ENCODE measurements at regions not wholly inside any gene's neighbourhood (a gene's known extent, or its start where the extent isn't known, plus 50 kb on each side); places are given as distances from the start of the nearest gene placed in this dataset.

GRCh38 chr6:71725126-71725470 is 161.3 kb upstream of the RIMS1 start:
- Mint-ChIP-seq H3K9me3 (ENCODE audit: low read depth) (no peaks in the 10 kb centered on the region), H3K4me1 (ENCODE audit: low read depth) (peaks cover 11% of the 10 kb centered on the region), H3K36me3 (ENCODE audit: low read depth) (no peaks in the 10 kb centered on the region), H3K27me3 (ENCODE audit: low read depth) (peaks cover 8% of the 10 kb centered on the region), H3K27ac (ENCODE audit: unreplicated experiment) (no peak overlapping the region), H3K4me3 (ENCODE audit: unreplicated experiment) (no peak overlapping the region)
- DNase-seq (ENCODE audit: low spot score): no peak
- TF ChIP-seq CTCF (IDR thresholded peaks at IDR 0.05): no peak

GRCh38 chr6:71726121-71726520 is 160.2 kb upstream of the RIMS1 start:
- no peak for DNase-seq (ENCODE audit: low spot score)
- no peaks in the 10 kb centered on the region for H3K36me3 Mint-ChIP-seq (ENCODE audit: low read depth)
- no peak overlapping the region for H3K4me3 Mint-ChIP-seq (ENCODE audit: unreplicated experiment)
- no peaks in the 10 kb centered on the region for H3K9me3 Mint-ChIP-seq (ENCODE audit: low read depth)
- H3K27ac Mint-ChIP-seq (ENCODE audit: unreplicated experiment): no peak overlapping the region
- TF ChIP-seq CTCF (IDR thresholded peaks at IDR 0.05): no peak
- peaks cover 9% of the 10 kb centered on the region for H3K4me1 Mint-ChIP-seq (ENCODE audit: low read depth)
- H3K27me3 Mint-ChIP-seq (ENCODE audit: low read depth): peaks cover 8% of the 10 kb centered on the region

- Mint-ChIP-seq H3K4me1 (ENCODE audit: low read depth) (no peaks in the 10 kb centered on the region), H3K9me3 (ENCODE audit: low read depth) (no peaks in the 10 kb centered on the region), H3K4me3 (ENCODE audit: unreplicated experiment) (no peak overlapping the region), H3K27ac (ENCODE audit: unreplicated experiment) (no peak overlapping the region), H3K36me3 (ENCODE audit: low read depth) (no peaks in the 10 kb centered on the region), H3K27me3 (ENCODE audit: low read depth) (peaks cover 8% of the 10 kb centered on the region)
- DNase-seq (ENCODE audit: low spot score): no peak
- no peak for TF ChIP-seq CTCF (IDR thresholded peaks at IDR 0.05)
Observed at GRCh38 chr6:71727632-71728294, 158.6 kb upstream of the RIMS1 start.

- H3K9me3 Mint-ChIP-seq (ENCODE audit: low read depth): no peaks in the 10 kb centered on the region
- H3K27me3 Mint-ChIP-seq (ENCODE audit: low read depth): peaks cover 6% of the 10 kb centered on the region
- no peak for TF ChIP-seq CTCF (IDR thresholded peaks at IDR 0.05)
- no peak for DNase-seq (ENCODE audit: low spot score)
- no peaks in the 10 kb centered on the region for H3K36me3 Mint-ChIP-seq (ENCODE audit: low read depth)
- peaks cover 10% of the 10 kb centered on the region for H3K4me1 Mint-ChIP-seq (ENCODE audit: low read depth)
- no peak overlapping the region for H3K4me3 Mint-ChIP-seq (ENCODE audit: unreplicated experiment)
- H3K27ac Mint-ChIP-seq (ENCODE audit: unreplicated experiment): no peak overlapping the region
Observed at GRCh38 chr6:71730284-71730683, 156.1 kb upstream of the RIMS1 start.

GRCh38 chr6:71733970-71734899 is 152.1 kb upstream of the RIMS1 start:
- peaks cover 10% of the 10 kb centered on the region for H3K4me1 Mint-ChIP-seq (ENCODE audit: low read depth)
- peaks cover 3% of the 10 kb centered on the region for H3K27me3 Mint-ChIP-seq (ENCODE audit: low read depth)
- H3K27ac Mint-ChIP-seq (ENCODE audit: unreplicated experiment): no peak overlapping the region
- H3K36me3 Mint-ChIP-seq (ENCODE audit: low read depth): no peaks in the 10 kb centered on the region
- H3K9me3 Mint-ChIP-seq (ENCODE audit: low read depth): no peaks in the 10 kb centered on the region
- DNase-seq (ENCODE audit: low spot score): no peak
- TF ChIP-seq CTCF (IDR thresholded peaks at IDR 0.05): no peak
- no peak overlapping the region for H3K4me3 Mint-ChIP-seq (ENCODE audit: unreplicated experiment)

Data from chondrocyte (in vitro differentiated cells).